ENCODE measurements at regions not wholly inside any gene's neighbourhood (a gene's known extent, or its start where the extent isn't known, plus 50 kb on each side); places are given as distances from the start of the nearest gene placed in this dataset.
A peak's percentile ranks its signal among the peaks of the same experiment; 100 is the strongest.

DNA sequence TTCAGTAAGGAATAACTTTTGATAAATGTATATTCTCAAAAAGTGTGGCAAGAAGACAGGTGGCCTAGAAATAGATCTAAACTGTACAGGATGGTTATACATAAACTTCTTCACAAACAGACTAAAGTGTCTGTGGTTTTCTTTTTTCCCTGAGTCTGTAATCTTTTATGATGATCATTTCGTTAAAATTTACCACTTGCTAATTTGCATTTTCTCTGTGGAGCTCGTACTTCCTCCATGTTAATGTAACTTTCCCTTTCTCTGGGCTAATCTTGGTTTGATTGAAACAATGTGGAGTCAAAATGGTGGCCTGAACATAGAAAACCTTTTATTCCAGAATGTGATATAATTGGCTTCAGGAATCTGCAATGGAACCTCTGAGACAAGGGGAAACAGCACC lies 166.2 kb downstream of the FTCDNL1 start:
- Histone ChIP-seq H3K27ac (ENCODE audit: extremely low read depth, low read depth, low read length) (no peak overlapping the region), H3K4me3 (ENCODE audit: low read depth, low read length) (no peak overlapping the region), H3K4me1 (ENCODE audit: control insufficient read depth, insufficient read depth, low read length) (peaks cover 6% of the 10 kb centered on the region; the same call in 1 of the 2 replicates), H3K36me3 (ENCODE audit: control insufficient read depth in 2 of 2, insufficient read depth in 1 of 2, low read length in 2 of 2) (no peaks in the 10 kb centered on the region), H3K9me3 (ENCODE audit: control insufficient read depth, insufficient read depth, low read depth, low read length) (no peaks in the 10 kb centered on the region)
- ChIA-PET POLR2A (no interaction called here), CTCF (interaction anchor here (0.6 to 1.7 kb wide), 3 partner anchors 9 to 1437 kb away, joined by 3 to 4 read pairs (median 4); no protein-coding TSS in a partner anchor)
- TF ChIP-seq SP3 (tag by site-specific recombination; IDR thresholded peaks at IDR 0.05) (no peak), ZNF558 (tag by site-specific recombination; IDR thresholded peaks at IDR 0.05) (no peak), OSR2 (tag by site-specific recombination; IDR thresholded peaks at IDR 0.05) (no peak)
- TF ChIP-seq, protein P1, sequence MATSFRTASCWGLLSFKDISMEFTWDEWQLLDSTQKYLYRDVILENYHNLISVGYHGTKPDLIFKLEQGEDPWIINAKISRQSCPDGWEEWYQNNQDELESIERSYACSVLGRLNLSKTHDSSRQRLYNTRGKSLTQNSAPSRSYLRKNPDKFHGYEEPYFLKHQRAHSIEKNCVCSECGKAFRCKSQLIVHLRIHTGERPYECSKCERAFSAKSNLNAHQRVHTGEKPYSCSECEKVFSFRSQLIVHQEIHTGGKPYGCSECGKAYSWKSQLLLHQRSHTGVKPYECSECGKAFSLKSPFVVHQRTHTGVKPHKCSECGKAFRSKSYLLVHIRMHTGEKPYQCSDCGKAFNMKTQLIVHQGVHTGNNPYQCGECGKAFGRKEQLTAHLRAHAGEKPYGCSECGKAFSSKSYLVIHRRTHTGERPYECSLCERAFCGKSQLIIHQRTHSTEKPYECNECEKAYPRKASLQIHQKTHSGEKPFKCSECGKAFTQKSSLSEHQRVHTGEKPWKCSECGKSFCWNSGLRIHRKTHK (tag by site-specific recombination; IDR thresholded peaks at IDR 0.05): no peak

DNA sequence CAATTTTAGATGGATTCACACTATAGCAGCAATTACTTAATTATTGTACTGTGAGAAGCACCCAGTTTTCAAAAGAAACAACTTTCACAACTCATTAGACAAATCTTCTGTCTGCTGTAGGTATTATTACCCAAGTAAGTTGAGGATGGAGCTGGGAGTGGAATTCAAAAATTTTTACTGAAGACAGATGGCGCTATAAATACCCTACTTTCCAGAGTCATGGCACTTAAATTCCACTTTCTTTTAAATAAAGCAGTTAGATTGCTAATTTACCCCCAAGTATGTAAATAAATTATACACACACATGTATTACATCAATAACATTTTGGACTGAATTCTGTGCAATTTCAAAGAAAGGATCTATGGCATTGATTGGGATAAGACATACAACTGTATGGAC lies 166.8 kb downstream of the FTCDNL1 start:
- Histone ChIP-seq H3K4me1 (ENCODE audit: control insufficient read depth, insufficient read depth, low read length) (peaks cover 6% of the 10 kb centered on the region; the same call in 1 of the 2 replicates), H3K9me3 (ENCODE audit: control insufficient read depth, insufficient read depth, low read depth, low read length) (no peaks in the 10 kb centered on the region), H3K27ac (ENCODE audit: extremely low read depth, low read depth, low read length) (no peak overlapping the region), H3K4me3 (ENCODE audit: low read depth, low read length) (no peak overlapping the region), H3K36me3 (ENCODE audit: control insufficient read depth in 2 of 2, insufficient read depth in 1 of 2, low read length in 2 of 2) (no peaks in the 10 kb centered on the region)
- ChIA-PET CTCF (interaction anchor here (1.4 to 1.7 kb wide), 3 partner anchors 8 to 10 kb away, joined by 3 to 5 read pairs (median 4); no protein-coding TSS in a partner anchor), POLR2A (no interaction called here)
- no peak for TF ChIP-seq KLF9 (tag by site-specific recombination; IDR thresholded peaks at IDR 0.05; ENCODE audit: low read depth)
- no peak for TF ChIP-seq ZNF223 (tag by site-specific recombination; IDR thresholded peaks at IDR 0.05)
- no peak for TF ChIP-seq ZNF23 (tag by site-specific recombination; IDR thresholded peaks at IDR 0.05; ENCODE audit: borderline replicate concordance)
- TF ChIP-seq ZNF202 (tag by site-specific recombination; IDR thresholded peaks at IDR 0.05; ENCODE audit: borderline replicate concordance): no peak
- TF ChIP-seq, protein P2, sequence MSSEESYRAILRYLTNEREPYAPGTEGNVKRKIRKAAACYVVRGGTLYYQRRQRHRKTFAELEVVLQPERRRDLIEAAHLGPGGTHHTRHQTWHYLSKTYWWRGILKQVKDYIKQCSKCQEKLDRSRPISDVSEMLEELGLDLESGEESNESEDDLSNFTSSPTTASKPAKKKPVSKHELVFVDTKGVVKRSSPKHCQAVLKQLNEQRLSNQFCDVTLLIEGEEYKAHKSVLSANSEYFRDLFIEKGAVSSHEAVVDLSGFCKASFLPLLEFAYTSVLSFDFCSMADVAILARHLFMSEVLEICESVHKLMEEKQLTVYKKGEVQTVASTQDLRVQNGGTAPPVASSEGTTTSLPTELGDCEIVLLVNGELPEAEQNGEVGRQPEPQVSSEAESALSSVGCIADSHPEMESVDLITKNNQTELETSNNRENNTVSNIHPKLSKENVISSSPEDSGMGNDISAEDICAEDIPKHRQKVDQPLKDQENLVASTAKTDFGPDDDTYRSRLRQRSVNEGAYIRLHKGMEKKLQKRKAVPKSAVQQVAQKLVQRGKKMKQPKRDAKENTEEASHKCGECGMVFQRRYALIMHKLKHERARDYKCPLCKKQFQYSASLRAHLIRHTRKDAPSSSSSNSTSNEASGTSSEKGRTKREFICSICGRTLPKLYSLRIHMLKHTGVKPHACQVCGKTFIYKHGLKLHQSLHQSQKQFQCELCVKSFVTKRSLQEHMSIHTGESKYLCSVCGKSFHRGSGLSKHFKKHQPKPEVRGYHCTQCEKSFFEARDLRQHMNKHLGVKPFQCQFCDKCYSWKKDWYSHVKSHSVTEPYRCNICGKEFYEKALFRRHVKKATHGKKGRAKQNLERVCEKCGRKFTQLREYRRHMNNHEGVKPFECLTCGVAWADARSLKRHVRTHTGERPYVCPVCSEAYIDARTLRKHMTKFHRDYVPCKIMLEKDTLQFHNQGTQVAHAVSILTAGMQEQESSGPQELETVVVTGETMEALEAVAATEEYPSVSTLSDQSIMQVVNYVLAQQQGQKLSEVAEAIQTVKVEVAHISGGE (tag by site-specific recombination; conservative IDR thresholded peaks at IDR 0.05; ENCODE audit: low read depth): no peak
- no peak for TF ChIP-seq ZBTB48 (tag by site-specific recombination; IDR thresholded peaks at IDR 0.05)
- no peak for TF ChIP-seq ZNF658 (tag by site-specific recombination; IDR thresholded peaks at IDR 0.05)
- TF ChIP-seq ZNF843 (tag by site-specific recombination; IDR thresholded peaks at IDR 0.05): no peak
- TF ChIP-seq ZNF132 (tag by site-specific recombination; IDR thresholded peaks at IDR 0.05; ENCODE audit: borderline replicate concordance): no peak
- TF ChIP-seq ZNF248 (tag by site-specific recombination; IDR thresholded peaks at IDR 0.05): no peak

DNA sequence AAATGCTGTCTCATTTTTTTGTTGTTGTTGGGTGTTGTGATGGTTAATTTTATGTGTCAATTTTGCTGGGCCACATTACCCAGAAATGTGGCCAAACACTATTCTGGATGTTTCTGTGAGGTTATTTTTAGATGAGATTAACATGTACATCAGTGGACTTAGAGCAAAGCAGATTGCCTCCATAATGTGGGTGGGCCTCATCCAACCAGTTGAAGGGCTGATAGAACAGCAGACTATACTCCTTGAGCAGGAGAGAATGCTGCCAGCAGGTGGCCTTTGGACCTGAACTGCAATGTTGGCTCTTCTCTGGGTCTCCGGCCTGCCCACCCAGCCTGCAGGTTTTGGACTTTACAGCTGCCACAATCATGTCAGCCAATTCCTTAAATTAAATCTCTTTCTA lies 169.0 kb downstream of the FTCDNL1 start:
- H3K36me3 ChIP-seq (ENCODE audit: control insufficient read depth in 2 of 2, insufficient read depth in 1 of 2, low read length in 2 of 2): no peaks in the 10 kb centered on the region
- peaks cover 6% of the 10 kb centered on the region; the same call in 1 of the 2 replicates for H3K4me1 ChIP-seq (ENCODE audit: control insufficient read depth, insufficient read depth, low read length)
- ChIA-PET POLR2A (no interaction called here), CTCF (no interaction called here)
- H3K27ac ChIP-seq (ENCODE audit: extremely low read depth, low read depth, low read length): no peak overlapping the region
- H3K4me3 ChIP-seq (ENCODE audit: low read depth, low read length): no peak overlapping the region
- TF ChIP-seq ZNF548 (tag by site-specific recombination; IDR thresholded peaks at IDR 0.05) (no peak), MZF1 (tag by site-specific recombination; IDR thresholded peaks at IDR 0.05; ENCODE audit: borderline replicate concordance) (no peak), ZNF10 (tag by site-specific recombination; IDR thresholded peaks at IDR 0.05) (peak; percentile 68)
- TF ChIP-seq, protein P3, sequence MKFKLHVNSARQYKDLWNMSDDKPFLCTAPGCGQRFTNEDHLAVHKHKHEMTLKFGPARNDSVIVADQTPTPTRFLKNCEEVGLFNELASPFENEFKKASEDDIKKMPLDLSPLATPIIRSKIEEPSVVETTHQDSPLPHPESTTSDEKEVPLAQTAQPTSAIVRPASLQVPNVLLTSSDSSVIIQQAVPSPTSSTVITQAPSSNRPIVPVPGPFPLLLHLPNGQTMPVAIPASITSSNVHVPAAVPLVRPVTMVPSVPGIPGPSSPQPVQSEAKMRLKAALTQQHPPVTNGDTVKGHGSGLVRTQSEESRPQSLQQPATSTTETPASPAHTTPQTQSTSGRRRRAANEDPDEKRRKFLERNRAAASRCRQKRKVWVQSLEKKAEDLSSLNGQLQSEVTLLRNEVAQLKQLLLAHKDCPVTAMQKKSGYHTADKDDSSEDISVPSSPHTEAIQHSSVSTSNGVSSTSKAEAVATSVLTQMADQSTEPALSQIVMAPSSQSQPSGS (tag by site-specific recombination; IDR thresholded peaks at IDR 0.05; ENCODE audit: low read depth): no peak
- H3K9me3 ChIP-seq (ENCODE audit: control insufficient read depth, insufficient read depth, low read depth, low read length): no peaks in the 10 kb centered on the region

Measured in HEK293 (cell line).